OCI-LY1 (cell line): ENCODE measurements at regions not wholly inside any gene's neighbourhood (a gene's known extent, or its start where the extent isn't known, plus 50 kb on each side); places are given as distances from the start of the nearest gene placed in this dataset.

ENCODE experiments used
- EZH2 ChIP-seq: fragments of 200-600 bp; sonication (generic), shearing (Covaris generic); IDR thresholded peaks from 2 replicates; pipeline ENCODE4 v1.8.0; 2017; ENCODE audit warnings: borderline replicate concordance, mixed run types, mild to moderate bottlenecking, antibody characterized with exemption, low read length, moderate library complexity, mixed read lengths
- TF ChIP-seq, protein P1 (sequence below): fragments of 200-600 bp; sonication (generic), shearing (Covaris generic); IDR thresholded peaks from 2 replicates; pipeline ENCODE4 v1.5.1; 2017; ENCODE audit warnings: mild to moderate bottlenecking, antibody characterized with exemption, low read length, moderate library complexity, mixed read lengths

DNA sequence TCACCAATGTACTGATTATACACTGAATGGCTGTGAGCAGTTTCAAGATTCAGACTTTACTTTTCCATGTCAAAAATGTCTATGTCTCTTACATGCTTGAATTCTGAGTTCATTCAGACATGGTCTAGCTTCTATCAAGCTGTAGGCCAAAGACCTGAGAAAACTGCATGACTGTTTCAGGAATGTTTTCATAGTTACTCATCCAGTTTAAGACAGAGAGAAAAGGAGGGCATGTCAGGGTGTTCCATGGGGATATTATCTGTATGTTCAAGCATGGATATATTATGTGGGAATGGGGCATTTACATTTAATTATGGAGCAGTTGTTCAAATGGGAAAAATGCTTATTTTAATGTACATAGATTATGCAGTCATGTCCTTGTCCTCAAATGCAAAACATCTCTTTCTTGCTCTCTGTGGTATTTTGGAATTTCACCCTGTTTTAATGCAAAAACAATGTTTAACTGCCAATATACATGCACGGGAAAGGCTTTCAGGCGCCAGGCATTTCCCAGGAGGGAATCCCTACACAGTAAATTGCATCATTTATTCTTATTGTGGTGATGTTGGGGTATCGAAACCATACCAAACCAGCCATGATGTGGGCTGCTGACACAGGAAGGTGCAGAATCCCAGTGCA is 429.1 kb upstream of the INTU start:
- TF ChIP-seq, protein P1, sequence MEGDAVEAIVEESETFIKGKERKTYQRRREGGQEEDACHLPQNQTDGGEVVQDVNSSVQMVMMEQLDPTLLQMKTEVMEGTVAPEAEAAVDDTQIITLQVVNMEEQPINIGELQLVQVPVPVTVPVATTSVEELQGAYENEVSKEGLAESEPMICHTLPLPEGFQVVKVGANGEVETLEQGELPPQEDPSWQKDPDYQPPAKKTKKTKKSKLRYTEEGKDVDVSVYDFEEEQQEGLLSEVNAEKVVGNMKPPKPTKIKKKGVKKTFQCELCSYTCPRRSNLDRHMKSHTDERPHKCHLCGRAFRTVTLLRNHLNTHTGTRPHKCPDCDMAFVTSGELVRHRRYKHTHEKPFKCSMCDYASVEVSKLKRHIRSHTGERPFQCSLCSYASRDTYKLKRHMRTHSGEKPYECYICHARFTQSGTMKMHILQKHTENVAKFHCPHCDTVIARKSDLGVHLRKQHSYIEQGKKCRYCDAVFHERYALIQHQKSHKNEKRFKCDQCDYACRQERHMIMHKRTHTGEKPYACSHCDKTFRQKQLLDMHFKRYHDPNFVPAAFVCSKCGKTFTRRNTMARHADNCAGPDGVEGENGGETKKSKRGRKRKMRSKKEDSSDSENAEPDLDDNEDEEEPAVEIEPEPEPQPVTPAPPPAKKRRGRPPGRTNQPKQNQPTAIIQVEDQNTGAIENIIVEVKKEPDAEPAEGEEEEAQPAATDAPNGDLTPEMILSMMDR, result no peak
- TF ChIP-seq EZH2, result no peak
